A172 (cell line): ENCODE measurements at regions not wholly inside any gene's neighbourhood (a gene's known extent, or its start where the extent isn't known, plus 50 kb on each side); places are given as distances from the start of the nearest gene placed in this dataset.
"Not testable (repeated sequence)": the region's sequence is repeated elsewhere in the genome, so short reads cannot be mapped to it uniquely, and the experiment has no call there.

Experiments used
- DNase-seq: peaks from one replicate; pipeline ENCODE4 v3.0.0-alpha.2; 2015; ENCODE audit warnings: low spot score

DNA sequence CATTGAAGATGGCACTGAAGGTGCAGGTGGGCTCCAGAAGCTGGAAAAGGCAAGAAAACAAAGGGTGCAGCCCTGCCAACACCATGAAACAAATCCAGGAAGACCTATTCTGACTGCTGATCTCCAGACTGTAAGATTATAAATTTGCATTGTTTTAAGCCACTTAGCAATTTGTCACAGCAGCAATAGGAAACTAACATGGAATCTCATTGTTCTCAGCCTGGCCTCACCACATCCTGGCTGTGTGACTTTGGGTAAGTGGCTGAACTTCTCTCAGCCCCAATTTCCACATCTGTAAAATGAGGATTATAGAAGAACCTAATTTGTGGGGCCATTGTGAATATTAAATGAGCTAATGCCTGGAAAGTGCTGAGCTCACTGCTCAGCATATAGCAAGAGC is 160.4 kb upstream of the MAFB start:
- no peak for DNase-seq

GRCh38 chr20:40851051-40851450 is 162.0 kb upstream of the MAFB start:
- no peak for DNase-seq

DNA sequence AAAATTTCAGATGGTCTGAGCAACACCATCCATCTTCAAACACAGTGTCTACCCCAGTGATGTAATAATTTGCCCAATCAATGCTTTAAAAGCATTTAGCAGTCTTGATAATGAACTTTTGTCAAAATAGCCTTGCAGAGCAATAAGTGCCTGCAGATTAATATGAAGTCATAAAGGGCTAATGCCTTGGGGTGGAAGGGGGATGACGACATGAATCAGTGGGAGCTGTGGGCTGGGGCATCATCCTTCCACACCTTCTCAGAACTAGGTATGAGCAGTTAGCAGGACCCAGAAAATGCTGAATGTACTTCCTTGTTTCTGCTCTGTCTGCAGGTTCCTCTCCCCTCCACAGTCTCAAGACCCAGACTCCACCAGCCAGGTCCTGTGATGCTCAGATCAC is 166.2 kb upstream of the MAFB start:
- DNase-seq = no peak

DNA sequence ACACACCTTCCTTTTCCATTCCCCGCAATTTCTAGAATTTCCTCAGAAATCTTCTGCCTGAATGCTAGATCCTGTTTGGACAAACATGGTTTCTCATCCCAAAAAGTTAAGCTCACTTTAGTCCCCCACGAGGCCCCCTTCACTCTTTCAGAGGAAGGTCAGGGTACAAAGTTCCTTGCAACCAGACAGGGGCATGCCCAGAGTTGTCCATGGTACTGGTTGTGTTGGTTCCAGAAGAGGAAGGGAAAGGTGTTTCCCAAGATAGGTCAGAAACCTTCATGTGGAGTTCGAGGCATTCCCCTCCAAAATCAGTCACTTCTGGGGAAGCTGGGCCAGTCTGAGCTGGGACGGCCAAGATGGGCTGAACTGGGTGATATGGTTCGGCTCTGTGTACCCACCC is 167.6 kb upstream of the MAFB start:
- no peak for DNase-seq

DNA sequence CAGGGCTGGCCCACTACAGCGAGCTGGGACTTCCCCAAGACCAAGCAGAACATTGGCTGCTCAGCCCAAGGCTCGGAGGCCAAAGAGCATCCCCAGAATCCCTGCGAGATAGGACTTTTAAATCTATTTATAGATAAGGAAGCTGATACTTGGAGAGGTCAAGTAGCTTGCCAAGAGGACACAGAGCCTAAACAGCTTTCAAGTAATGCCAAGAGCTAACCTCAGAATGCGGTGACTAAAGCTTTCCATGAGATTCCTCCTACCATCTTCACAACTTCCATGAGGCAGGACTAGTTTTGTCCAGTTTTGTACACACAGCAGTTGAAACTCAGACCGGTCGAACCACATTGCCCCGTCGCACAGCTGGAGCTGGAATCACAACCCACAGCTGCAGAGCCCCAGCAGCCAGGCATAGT is 168.1 kb upstream of the TOP1 start:
- DNase-seq = peak; percentile 88

DNA sequence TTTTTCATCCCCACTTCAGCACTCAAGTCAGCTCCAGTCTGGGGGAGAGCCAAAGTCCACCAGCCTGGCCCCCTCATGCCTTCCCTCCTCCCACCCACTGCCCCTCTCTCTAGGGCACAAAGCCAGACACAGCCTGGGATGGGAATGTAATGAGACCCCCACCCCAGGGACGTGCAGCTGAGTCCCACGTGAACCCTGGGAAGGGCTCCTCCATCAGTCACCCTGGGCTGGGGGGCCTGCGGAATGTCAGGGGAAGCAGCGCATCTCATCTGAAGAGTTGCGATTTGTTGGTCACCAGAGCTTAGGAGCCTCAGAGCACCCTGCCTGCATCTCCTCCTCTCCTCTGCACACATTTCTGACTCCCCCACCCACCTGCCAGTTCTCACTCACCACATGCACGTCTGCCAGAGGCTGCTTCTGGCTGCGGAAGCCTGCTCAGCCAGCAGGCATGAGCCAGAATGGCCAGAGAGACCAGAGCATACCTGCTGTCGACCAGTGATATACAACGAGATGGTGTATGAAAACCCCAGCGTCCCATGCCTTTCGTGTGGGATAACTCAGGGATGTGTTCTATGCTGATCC is 167.1 kb upstream of the TOP1 start:
- no peak for DNase-seq

DNA sequence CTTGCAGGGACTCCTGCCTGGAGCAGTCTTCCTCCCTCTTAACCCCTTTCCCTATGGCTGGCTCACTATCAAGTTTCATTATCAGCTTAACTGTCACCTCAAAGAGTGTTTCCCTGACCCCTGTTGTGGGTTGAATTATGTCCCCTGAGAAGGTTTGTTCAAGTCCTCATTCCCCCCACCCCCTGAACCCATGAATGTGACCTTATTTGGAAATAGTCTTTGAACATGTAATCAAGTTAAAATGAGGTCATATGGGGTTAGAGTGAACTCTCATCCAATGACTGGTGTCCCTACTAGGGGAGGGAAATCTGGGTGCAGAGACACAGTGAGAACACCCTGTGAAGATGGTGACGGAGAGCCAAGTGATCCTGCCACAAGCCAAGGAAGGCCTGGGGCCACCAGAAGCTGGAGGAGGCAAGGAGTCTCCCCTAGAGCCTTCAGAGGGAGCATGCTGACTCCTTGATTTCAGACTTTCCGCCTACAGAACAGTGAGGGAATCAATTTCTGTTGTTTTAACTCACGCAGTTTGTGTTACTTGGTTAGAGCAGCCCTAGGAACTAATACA is 165.2 kb upstream of the TOP1 start:
- no peak for DNase-seq

GRCh38 chr20:40864470-40864869 is 164.2 kb upstream of the TOP1 start:
- DNase-seq = no peak

- peak; percentile 21 for DNase-seq
Observed at GRCh38 chr20:40865095-40865494, 163.5 kb upstream of the TOP1 start.

- no peak for DNase-seq
Observed at GRCh38 chr20:40866056-40866455, 162.6 kb upstream of the TOP1 start.

- DNase-seq = peak; percentile 38
Observed at GRCh38 chr20:40868551-40869217, 159.9 kb upstream of the TOP1 start.

DNA sequence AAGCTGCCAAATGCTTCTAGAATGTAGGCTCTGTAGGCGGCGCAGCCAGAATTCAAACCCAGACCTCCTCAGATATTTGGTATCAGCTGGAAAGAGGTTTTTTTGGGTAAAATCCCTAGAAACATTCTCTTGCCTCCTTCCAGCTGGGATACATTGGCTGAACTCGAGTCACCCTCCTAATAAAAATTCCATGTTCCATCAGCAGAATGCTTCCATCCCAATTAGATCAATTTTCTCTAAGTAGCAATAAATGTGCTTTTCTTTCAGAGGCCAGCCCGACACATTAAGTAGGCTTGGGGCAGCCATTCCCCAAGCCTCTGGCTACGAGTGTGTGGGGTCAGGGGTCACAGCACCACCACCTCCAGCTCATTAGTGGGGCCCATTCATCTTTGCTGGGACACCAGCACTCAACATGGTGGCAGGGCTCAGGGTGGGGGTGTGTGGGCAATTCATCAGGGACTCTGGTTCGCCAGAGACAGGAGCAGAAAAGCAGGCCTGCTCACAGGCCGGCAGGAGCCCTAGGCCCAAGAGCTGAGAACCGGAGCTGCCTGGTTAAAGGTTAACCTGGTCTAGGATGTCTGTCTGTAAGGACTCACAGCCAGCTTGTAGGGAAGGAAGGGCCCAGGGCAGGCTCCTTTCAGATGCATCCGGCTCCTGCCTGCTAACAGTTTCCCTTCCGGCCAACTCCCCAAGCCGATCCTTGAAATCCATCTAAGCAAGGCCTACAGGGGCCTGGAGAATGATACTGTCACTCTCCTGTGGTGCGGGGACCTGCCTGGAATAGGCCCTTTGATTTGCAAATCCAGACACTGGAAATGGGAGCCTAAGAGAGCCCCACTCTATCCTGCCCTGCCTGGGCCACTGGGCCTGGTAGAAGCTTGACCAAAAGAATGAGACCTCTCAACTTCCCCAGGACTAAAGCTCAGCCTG is 159.1 kb upstream of the TOP1 start:
- DNase-seq = no peak

DNA sequence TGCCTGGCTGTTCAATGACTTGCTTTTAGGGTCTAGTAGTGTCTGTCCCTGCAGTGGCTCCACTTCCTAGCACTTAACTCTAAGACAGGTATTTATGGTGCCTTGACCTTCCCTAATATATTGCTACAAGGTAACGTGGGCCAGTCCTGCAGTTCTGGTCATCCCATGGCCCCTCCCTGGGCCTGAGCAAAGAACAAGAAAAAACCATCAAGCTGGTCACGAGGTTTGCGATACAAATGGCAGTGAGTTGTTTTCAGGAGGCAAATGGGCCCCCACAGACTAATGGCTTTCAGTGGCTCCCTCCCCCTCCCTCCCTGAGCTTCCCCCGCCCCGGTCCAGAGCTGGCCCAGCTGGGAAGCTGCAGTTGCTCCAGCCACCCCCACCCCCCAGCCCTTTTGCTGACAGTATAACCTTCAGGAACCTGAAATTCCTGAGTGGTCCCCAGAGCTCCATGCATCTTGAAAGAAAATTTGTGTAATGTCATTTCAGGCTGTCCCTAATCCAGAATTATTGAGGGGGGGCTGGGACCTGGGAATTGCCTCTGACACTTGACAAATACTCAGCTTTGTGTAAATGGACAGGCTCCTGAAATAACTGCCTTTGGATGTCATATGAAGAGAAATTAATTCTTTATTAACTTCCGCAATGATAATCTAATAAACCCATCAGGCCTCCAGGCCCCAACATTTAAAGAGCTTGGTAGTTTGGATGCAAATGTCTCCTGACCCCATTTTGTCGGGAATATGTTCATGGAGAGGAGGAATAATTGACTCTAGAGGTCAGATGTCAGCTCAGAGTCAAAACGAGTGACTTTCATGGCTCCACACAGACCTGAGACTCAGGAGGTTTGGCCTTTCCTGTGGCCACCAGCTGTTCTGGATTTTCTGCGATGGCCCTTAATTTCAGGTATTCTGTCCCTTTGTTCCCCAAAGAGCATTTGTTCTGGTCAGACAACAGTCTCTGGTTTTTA is 153.2 kb upstream of the TOP1 start:
- no peak for DNase-seq

- DNase-seq = not testable (repeated sequence)
Observed at GRCh38 chr20:40878099-40878498, 150.5 kb upstream of the TOP1 start.

DNA sequence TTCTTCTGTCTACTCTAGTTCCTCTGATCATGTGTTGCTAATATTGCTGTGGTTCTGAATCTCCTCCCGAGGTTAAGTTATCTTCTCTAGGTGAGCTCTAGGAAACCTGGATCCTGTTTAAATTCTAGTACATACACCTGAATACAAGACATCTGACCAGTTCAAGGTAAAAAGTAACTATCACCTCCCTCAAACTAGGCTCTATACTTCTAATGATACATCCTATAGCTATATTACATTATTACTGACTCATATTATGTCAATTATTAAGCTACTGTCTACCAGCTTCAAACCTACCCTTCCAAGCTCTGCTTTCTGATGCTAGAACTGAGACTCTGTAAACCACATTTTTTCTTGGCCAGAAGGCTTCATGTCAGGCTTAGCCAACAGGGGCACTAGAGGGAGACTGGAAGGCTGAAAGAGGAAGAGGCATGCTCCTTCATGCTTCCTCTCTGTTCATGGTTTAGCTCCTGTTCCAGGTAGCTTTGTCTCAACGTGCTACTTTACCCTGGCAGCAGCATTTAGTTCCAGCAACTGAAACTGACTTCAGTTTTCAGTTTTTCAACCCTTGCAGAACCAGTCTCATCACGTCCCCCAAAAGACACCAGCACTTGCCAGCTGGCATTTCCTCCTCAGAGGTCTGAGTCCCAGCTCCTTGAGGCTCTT is 148.4 kb upstream of the TOP1 start:
- DNase-seq = no peak

GRCh38 chr20:40880729-40881109 is 147.9 kb upstream of the TOP1 start:
- DNase-seq = no peak

- DNase-seq = no peak
Observed at GRCh38 chr20:40882152-40882551, 146.5 kb upstream of the TOP1 start.

DNA sequence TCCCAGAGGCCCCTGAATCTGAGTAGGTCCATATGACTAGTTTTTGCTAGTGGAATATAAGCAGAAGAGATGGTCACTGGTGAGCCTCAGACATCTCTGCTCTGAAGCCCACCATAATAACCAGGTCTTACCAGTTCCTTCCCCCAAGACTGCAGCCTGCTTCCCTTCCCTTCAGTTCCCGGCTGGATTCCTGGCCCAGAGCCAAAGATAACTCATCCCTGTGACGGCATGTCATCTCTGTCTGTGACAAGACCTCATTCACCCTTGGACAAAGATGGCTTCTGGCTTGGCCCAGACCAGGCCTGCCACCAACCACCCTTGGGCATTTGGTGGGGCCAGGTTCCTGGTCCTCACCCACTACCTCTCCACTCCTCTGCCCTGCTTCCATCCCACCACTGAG is 145.5 kb upstream of the TOP1 start:
- DNase-seq = no peak

DNA sequence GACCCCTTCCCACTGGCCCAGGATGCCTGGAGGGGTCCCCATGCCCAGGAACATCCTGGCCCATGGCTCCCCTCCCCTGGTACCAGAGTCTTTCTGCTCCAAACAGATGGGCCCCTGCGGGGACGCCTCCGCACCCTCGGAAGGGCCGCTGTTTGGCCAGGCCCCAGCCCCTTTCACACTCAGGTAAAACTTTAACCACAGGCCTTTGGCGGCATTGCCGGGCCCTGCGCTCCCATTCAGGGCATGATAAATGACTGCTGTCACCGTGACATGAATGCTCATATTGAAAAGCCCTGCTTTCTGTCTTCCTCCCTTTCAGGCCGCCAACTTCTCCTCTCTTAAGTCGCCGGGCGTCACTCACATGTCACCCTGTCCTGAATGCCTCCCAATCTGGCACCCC is 141.5 kb upstream of the TOP1 start:
- no peak for DNase-seq

- DNase-seq = peak; percentile 5
Observed at GRCh38 chr20:40889266-40889665, 139.4 kb upstream of the TOP1 start.

GRCh38 chr20:40890181-40890580 is 138.4 kb upstream of the TOP1 start:
- DNase-seq = no peak
